Neural cell (in vitro differentiated cells): ENCODE measurements at regions not wholly inside any gene's neighbourhood (a gene's known extent, or its start where the extent isn't known, plus 50 kb on each side); places are given as distances from the start of the nearest gene placed in this dataset.

Experiments
- EP300 ChIP-seq: fragments of 450-650 bp; conservative IDR thresholded peaks from 2 replicates; pipeline ENCODE4 v1.6.1; 2014; ENCODE audit warnings: antibody characterized with exemption, mild to moderate bottlenecking, moderate library complexity; ENCODE audit not compliant: poor library complexity, severe bottlenecking
- EZH2 ChIP-seq: fragments of 200-600, 300-800 bp; shearing (Covaris generic), sonication (generic); IDR thresholded peaks from 2 replicates; pipeline ENCODE4 v1.6.1; 2014; ENCODE audit warnings: antibody characterized with exemption, low read length, borderline replicate concordance, mild to moderate bottlenecking; ENCODE audit not compliant: insufficient read depth, poor library complexity, severe bottlenecking
- POLR2AphosphoS5 ChIP-seq: IDR thresholded peaks from 2 replicates; pipeline ENCODE4 v1.6.1; 2012
- TAF1 ChIP-seq: IDR thresholded peaks from 2 replicates; pipeline ENCODE4 v1.6.1; 2012; ENCODE audit warnings: low read depth
- TF ChIP-seq, protein P1 (sequence below): fragments of 450-650 bp; IDR thresholded peaks from 2 replicates; pipeline ENCODE4 v1.5.1; 2014; ENCODE audit warnings: antibody characterized with exemption, mild to moderate bottlenecking, moderate library complexity; ENCODE audit not compliant: poor library complexity, severe bottlenecking

DNA sequence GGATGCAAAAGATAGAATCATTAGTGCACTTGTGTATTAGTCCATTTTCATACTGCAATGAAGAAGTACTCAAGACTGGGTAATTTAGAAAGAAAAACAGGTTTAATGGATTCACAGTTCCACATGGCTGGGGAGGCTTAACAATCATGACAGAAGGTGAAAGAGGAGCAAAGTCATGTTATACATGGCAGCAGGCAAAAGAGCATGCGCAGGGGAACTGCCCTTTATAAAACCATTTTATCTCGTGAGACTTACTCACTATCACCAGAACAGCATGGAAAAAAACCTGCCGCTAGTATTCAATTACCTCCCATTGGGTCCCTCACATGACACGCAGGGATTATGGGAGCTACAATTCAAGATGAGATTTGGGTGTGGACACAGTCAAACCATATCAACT lies 129.4 kb downstream of the SCG2 start:
- no peak for TF ChIP-seq EZH2
- TF ChIP-seq, protein P1, sequence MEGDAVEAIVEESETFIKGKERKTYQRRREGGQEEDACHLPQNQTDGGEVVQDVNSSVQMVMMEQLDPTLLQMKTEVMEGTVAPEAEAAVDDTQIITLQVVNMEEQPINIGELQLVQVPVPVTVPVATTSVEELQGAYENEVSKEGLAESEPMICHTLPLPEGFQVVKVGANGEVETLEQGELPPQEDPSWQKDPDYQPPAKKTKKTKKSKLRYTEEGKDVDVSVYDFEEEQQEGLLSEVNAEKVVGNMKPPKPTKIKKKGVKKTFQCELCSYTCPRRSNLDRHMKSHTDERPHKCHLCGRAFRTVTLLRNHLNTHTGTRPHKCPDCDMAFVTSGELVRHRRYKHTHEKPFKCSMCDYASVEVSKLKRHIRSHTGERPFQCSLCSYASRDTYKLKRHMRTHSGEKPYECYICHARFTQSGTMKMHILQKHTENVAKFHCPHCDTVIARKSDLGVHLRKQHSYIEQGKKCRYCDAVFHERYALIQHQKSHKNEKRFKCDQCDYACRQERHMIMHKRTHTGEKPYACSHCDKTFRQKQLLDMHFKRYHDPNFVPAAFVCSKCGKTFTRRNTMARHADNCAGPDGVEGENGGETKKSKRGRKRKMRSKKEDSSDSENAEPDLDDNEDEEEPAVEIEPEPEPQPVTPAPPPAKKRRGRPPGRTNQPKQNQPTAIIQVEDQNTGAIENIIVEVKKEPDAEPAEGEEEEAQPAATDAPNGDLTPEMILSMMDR = no peak
- TF ChIP-seq TAF1 = no peak
- TF ChIP-seq POLR2AphosphoS5 = no peak
- TF ChIP-seq EP300 = no peak
